IMR-90 (cell line): ENCODE measurements at regions not wholly inside any gene's neighbourhood (a gene's known extent, or its start where the extent isn't known, plus 50 kb on each side); places are given as distances from the start of the nearest gene placed in this dataset.

Experiments
- BHLHE40 ChIP-seq: fragments of 150-350 bp; IDR thresholded peaks from 2 replicates; pipeline ENCODE4 v1.6.1; 2016; ENCODE audit warnings: mild to moderate bottlenecking, low read depth, low read length
- CTCF ChIP-seq: conservative IDR thresholded peaks from 2 replicates; pipeline ENCODE4 v1.5.1; 2012; ENCODE audit warnings: mild to moderate bottlenecking, low read depth, low read length, improper control_type of control experiment
- FOS ChIP-seq: fragments of 150-350 bp; IDR thresholded peaks from 2 replicates; pipeline ENCODE4 v1.6.1; 2016; ENCODE audit warnings: low read depth, low read length
- MAFK ChIP-seq: IDR thresholded peaks from 2 replicates; pipeline ENCODE4 v1.6.1; 2012; ENCODE audit warnings: low read depth, low read length, improper control_type of control experiment
- MAZ ChIP-seq: IDR thresholded peaks from 2 replicates; pipeline ENCODE4 v1.6.1; 2012; ENCODE audit warnings: low read depth, mild to moderate bottlenecking, low read length, improper control_type of control experiment, moderate library complexity, borderline replicate concordance
- MXI1 ChIP-seq: IDR thresholded peaks from 2 replicates; pipeline ENCODE4 v1.6.1; 2012; ENCODE audit warnings: low read depth, mild to moderate bottlenecking, low read length, moderate library complexity, borderline replicate concordance
- NFE2L2 ChIP-seq: fragments of 150-350 bp; IDR thresholded peaks from 2 replicates; pipeline ENCODE4 v1.6.1; 2016; ENCODE audit warnings: low read depth, mild to moderate bottlenecking, low read length
- POLR2A ChIP-seq: IDR thresholded peaks from 2 replicates; pipeline ENCODE4 v1.6.1; 2012; ENCODE audit warnings: mild to moderate bottlenecking, low read depth, low read length
- RAD21 ChIP-seq: IDR thresholded peaks from 2 replicates; pipeline ENCODE4 v1.6.1; 2012; ENCODE audit warnings: low read length, improper control_type of control experiment
- RCOR1 ChIP-seq: IDR thresholded peaks from 2 replicates; pipeline ENCODE4 v1.6.1; 2012; ENCODE audit warnings: mild to moderate bottlenecking, low read length, improper control_type of control experiment; ENCODE audit not compliant: insufficient replicate concordance
- SMC3 ChIP-seq: fragments of 150-350 bp; IDR thresholded peaks from 2 replicates; pipeline ENCODE4 v1.6.1; 2016; ENCODE audit warnings: low read depth, mild to moderate bottlenecking, antibody characterized with exemption, low read length, moderate library complexity
- TF ChIP-seq, protein P1 (sequence below): fragments of 150-350 bp; IDR thresholded peaks from 2 replicates; pipeline ENCODE4 v1.6.1; 2017; ENCODE audit warnings: mild to moderate bottlenecking, antibody characterized with exemption, low read length, low read depth

- TF ChIP-seq, protein P1, sequence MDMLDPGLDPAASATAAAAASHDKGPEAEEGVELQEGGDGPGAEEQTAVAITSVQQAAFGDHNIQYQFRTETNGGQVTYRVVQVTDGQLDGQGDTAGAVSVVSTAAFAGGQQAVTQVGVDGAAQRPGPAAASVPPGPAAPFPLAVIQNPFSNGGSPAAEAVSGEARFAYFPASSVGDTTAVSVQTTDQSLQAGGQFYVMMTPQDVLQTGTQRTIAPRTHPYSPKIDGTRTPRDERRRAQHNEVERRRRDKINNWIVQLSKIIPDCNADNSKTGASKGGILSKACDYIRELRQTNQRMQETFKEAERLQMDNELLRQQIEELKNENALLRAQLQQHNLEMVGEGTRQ: no peak
- TF ChIP-seq CTCF (no peak), POLR2A (no peak), RCOR1 (no peak), MXI1 (no peak), FOS (no peak), RAD21 (no peak), NFE2L2 (no peak), SMC3 (no peak), MAZ (no peak), BHLHE40 (no peak), MAFK (no peak)
Observed at GRCh38 chr7:80078159-80078731, 56.4 kb upstream of the GNAI1 start.
